Smooth muscle cell (in vitro differentiated cells): ENCODE measurements at regions not wholly inside any gene's neighbourhood (a gene's known extent, or its start where the extent isn't known, plus 50 kb on each side); places are given as distances from the start of the nearest gene placed in this dataset.

Source experiments
- DNase-seq: peaks from one replicate; lab custom pipeline; 2025; ENCODE audit not compliant: unreplicated experiment; lab: John Stamatoyannopoulos, UW
- H2AFZ ChIP-seq: fragments of 200-600 bp; sonication (generic); 2 replicates; pipeline ENCODE4 v1.6.0; 2016; ENCODE audit warnings: antibody characterized with exemption, low read depth, mild to moderate bottlenecking
- H3F3A ChIP-seq: fragments of 200-600 bp; sonication (generic); 2 replicates; pipeline ENCODE4 v1.6.0; 2017; ENCODE audit warnings: antibody characterized with exemption, low read depth
- H3K27ac ChIP-seq: fragments of 200-600 bp; sonication (generic); 2 replicates; pipeline ENCODE4 v1.5.1; 2016; ENCODE audit warnings: low read depth, mild to moderate bottlenecking
- H3K27me3 ChIP-seq: fragments of 200-600 bp; sonication (generic); 2 replicates; pipeline ENCODE4 v1.6.1; 2016; ENCODE audit warnings: low read depth, mild to moderate bottlenecking
- H3K36me3 ChIP-seq: fragments of 200-600 bp; sonication (generic); 2 replicates; pipeline ENCODE4 v1.5.1; 2016; ENCODE audit warnings: low read depth
- H3K4me1 ChIP-seq: fragments of 200-600 bp; sonication (generic); 2 replicates; pipeline ENCODE4 v1.5.1; 2016; ENCODE audit warnings: low read depth
- H3K4me2 ChIP-seq: fragments of 200-600 bp; sonication (generic); 2 replicates; pipeline ENCODE4 v1.6.0; 2016; ENCODE audit warnings: mild to moderate bottlenecking
- H3K4me3 ChIP-seq: fragments of 200-600 bp; sonication (generic); 2 replicates; pipeline ENCODE4 v1.5.1; 2016; ENCODE audit warnings: mild to moderate bottlenecking
- H3K79me2 ChIP-seq: fragments of 200-600 bp; sonication (generic); 2 replicates; pipeline ENCODE4 v1.6.0; 2016; ENCODE audit warnings: low read depth, mild to moderate bottlenecking
- H3K9ac ChIP-seq: fragments of 200-600 bp; sonication (generic); 2 replicates; pipeline ENCODE4 v1.6.0; 2016; ENCODE audit warnings: low read depth
- H3K9me3 ChIP-seq: fragments of 200-600 bp; sonication (generic); replicated peaks from 2 replicates; pipeline ENCODE4 v1.5.1; 2016; ENCODE audit warnings: low read depth
- H4K20me1 ChIP-seq: fragments of 200-600 bp; sonication (generic); 2 replicates; pipeline ENCODE4 v1.6.0; 2016; ENCODE audit warnings: low read depth
- CTCF ChIP-seq: fragments of 200-600 bp; sonication (generic); IDR thresholded peaks from 2 replicates; pipeline ENCODE4 v1.5.1; 2017; ENCODE audit warnings: borderline replicate concordance, mild to moderate bottlenecking, antibody characterized with exemption; ENCODE audit not compliant: insufficient read depth, poor library complexity, severe bottlenecking
- WGBS: methylation state at CpG from one replicate; pipeline ENCODE4 v1.1.7; 2016; ENCODE audit warnings: low lambda C conversion rate; 5-methylcytosine and 5-hydroxymethylcytosine counted together

GRCh38 chr7:18191862-18192625 is 164.4 kb upstream of the PRPS1L1 start:
- H3K4me1 ChIP-seq: no peaks in the 10 kb centered on the region
- no peaks in the 10 kb centered on the region for H3K36me3 ChIP-seq
- no peak overlapping the region for H2AFZ ChIP-seq
- no peak for DNase-seq
- no peak overlapping the region for H3K4me3 ChIP-seq
- H3K9me3 ChIP-seq: no peaks in the 10 kb centered on the region
- no peak overlapping the region for H3K4me2 ChIP-seq
- no peaks in the 10 kb centered on the region for H3K27me3 ChIP-seq
- H3F3A ChIP-seq: no peaks in the 10 kb centered on the region
- H3K79me2 ChIP-seq: no peaks in the 10 kb centered on the region
- TF ChIP-seq CTCF: no peak
- WGBS: 88% methylated on average over 8 of the region's 8 CpGs
- H3K9ac ChIP-seq: no peak overlapping the region
- H4K20me1 ChIP-seq: no peaks in the 10 kb centered on the region
- H3K27ac ChIP-seq: no peak overlapping the region

GRCh38 chr7:18194616-18195015 is 167.0 kb upstream of the PRPS1L1 start:
- Histone ChIP-seq H3K4me2 (no peak overlapping the region), H3K9me3 (no peaks in the 10 kb centered on the region), H3K79me2 (no peaks in the 10 kb centered on the region), H3K27me3 (no peaks in the 10 kb centered on the region), H3K36me3 (no peaks in the 10 kb centered on the region), H2AFZ (no peak overlapping the region), H3K9ac (no peak overlapping the region), H3F3A (no peaks in the 10 kb centered on the region), H3K4me3 (no peak overlapping the region), H3K4me1 (no peaks in the 10 kb centered on the region), H4K20me1 (no peaks in the 10 kb centered on the region), H3K27ac (no peak overlapping the region)
- TF ChIP-seq CTCF: no peak
- DNase-seq: no peak

DNA sequence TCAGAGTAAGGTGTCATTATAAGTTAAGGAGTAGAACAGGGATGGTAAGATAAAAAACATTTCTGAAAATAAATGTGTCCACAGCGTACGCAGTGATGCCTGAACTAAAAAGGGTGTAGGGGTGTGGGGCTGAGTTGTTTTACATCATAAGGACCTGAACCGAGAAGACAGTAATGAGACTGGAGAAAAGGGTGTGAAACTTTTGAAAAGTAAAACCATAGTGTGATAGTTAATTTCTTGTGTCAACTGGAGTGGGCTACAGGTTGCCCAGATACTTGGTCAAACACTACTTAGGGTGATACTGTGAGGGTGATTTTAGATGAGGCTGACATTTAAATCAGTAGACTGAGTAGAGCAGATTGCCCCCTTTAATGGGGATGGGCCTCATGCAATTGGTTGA is 169.0 kb upstream of the PRPS1L1 start:
- no peak overlapping the region for H2AFZ ChIP-seq
- no peaks in the 10 kb centered on the region for H3K36me3 ChIP-seq
- no peak overlapping the region for H3K9ac ChIP-seq
- H3K27me3 ChIP-seq: no peaks in the 10 kb centered on the region
- H3K4me1 ChIP-seq: no peaks in the 10 kb centered on the region
- H3K4me3 ChIP-seq: no peak overlapping the region
- WGBS: 96% methylated on average over 3 of the region's 3 CpGs
- no peaks in the 10 kb centered on the region for H3F3A ChIP-seq
- no peaks in the 10 kb centered on the region for H4K20me1 ChIP-seq
- TF ChIP-seq CTCF: no peak
- no peak overlapping the region for H3K27ac ChIP-seq
- H3K9me3 ChIP-seq: no peaks in the 10 kb centered on the region
- DNase-seq: no peak
- no peak overlapping the region for H3K4me2 ChIP-seq
- H3K79me2 ChIP-seq: no peaks in the 10 kb centered on the region

GRCh38 chr7:18198868-18199267 is 171.2 kb upstream of the PRPS1L1 start:
- Histone ChIP-seq H3K4me3 (no peak overlapping the region), H4K20me1 (no peaks in the 10 kb centered on the region), H3K4me2 (no peak overlapping the region), H3K9ac (no peak overlapping the region), H3K27me3 (no peaks in the 10 kb centered on the region), H3K79me2 (no peaks in the 10 kb centered on the region), H3K4me1 (no peaks in the 10 kb centered on the region), H3K9me3 (no peaks in the 10 kb centered on the region), H3F3A (no peaks in the 10 kb centered on the region), H3K27ac (no peak overlapping the region), H3K36me3 (no peaks in the 10 kb centered on the region), H2AFZ (no peak overlapping the region)
- WGBS: 91% methylated on average over 1 of the region's 1 CpG
- TF ChIP-seq CTCF: no peak
- no peak for DNase-seq
